A549 (cell line): ENCODE measurements at regions not wholly inside any gene's neighbourhood (a gene's known extent, or its start where the extent isn't known, plus 50 kb on each side); places are given as distances from the start of the nearest gene placed in this dataset.

Experiments used
- CTCF ChIP-seq: fragments of >200 bp; sonication (Bioruptor Twin); formaldehyde crosslinking; IDR thresholded peaks from 3 replicates; pipeline ENCODE4 v1.5.1; 2016
- EP300 ChIP-seq, 2 experiments: fragments of >200 bp; sonication (Bioruptor Twin); formaldehyde crosslinking; IDR thresholded peaks; 2 replicates in 1 of 2; 3 replicates in 1 of 2; pipeline ENCODE4 v1.6.1; 2016 to 2017
- HOXA7 ChIP-seq: fragments of 250-450 bp; sonication (Bioruptor Pico); IDR thresholded peaks from 2 replicates; pipeline ENCODE4 v1.5.0; 2020; ENCODE audit warnings: mild to moderate bottlenecking, moderate library complexity
- JUN ChIP-seq, 2 experiments: fragments of >200 bp; sonication (Bioruptor Twin); formaldehyde crosslinking; IDR thresholded peaks; 2 replicates in 1 of 2; 3 replicates in 1 of 2; pipeline ENCODE4 v1.6.1; 2016 to 2017
- KDM5A ChIP-seq: fragments of 200-600 bp; sonication (generic); IDR thresholded peaks from 2 replicates; pipeline ENCODE4 v1.6.1; 2016; ENCODE audit warnings: antibody characterized with exemption, mild to moderate bottlenecking
- MYC ChIP-seq: IDR thresholded peaks from 2 replicates; pipeline ENCODE4 v1.6.1; 2012; ENCODE audit warnings: mild to moderate bottlenecking, inconsistent platforms, low read length, improper control_type of control experiment, borderline replicate concordance
- POLR2A ChIP-seq: IDR thresholded peaks from 2 replicates; pipeline ENCODE4 v1.6.1; 2012; ENCODE audit warnings: mild to moderate bottlenecking, low read length
- RAD21 ChIP-seq, 2 experiments: fragments of >200 bp in 1 of 2; sonication (Bioruptor Twin) in 1 of 2; formaldehyde crosslinking in 1 of 2; IDR thresholded peaks in 1 of 2; conservative IDR thresholded peaks in 1 of 2; 2 replicates in 1 of 2; 3 replicates in 1 of 2; pipeline ENCODE4 v1.6.1; 2012 to 2018; ENCODE audit warnings: inconsistent platforms in 1 of 2
- REST ChIP-seq: fragments of 200-600 bp; sonication (generic); IDR thresholded peaks from 2 replicates; pipeline ENCODE4 v1.6.1; 2016; ENCODE audit warnings: antibody characterized with exemption, mild to moderate bottlenecking, moderate library complexity
- RFX5 ChIP-seq: fragments of 450-650 bp; IDR thresholded peaks from 2 replicates; pipeline ENCODE4 v1.7.1; 2014; ENCODE audit warnings: antibody characterized with exemption, mild to moderate bottlenecking, moderate library complexity
- SREBF2 ChIP-seq: fragments of 450-650 bp; IDR thresholded peaks from 2 replicates; pipeline ENCODE4 v1.6.1; 2014; ENCODE audit warnings: mild to moderate bottlenecking, moderate library complexity

GRCh38 chr11:22923561-22923960 lies 63.3 kb upstream of the CCDC179 start:
- TF ChIP-seq REST, result no peak
- TF ChIP-seq CTCF, result no peak
- TF ChIP-seq MYC, result no peak
- no peak for TF ChIP-seq POLR2A
- no peak for TF ChIP-seq EP300 (IDR thresholded peaks at IDR 0.05)
- TF ChIP-seq SREBF2, result no peak
- TF ChIP-seq HOXA7 (CRISPR knock-in tag), result no peak
- TF ChIP-seq JUN (IDR thresholded peaks at IDR 0.05), result no peak
- no peak for TF ChIP-seq KDM5A
- no peak for TF ChIP-seq RAD21 (conservative IDR thresholded peaks at IDR 0.05 in 1 of 2, IDR thresholded peaks at IDR 0.05 in 1 of 2)
- TF ChIP-seq RFX5, result no peak
